Fibroblast of lung (primary cell): ENCODE measurements at regions not wholly inside any gene's neighbourhood (a gene's known extent, or its start where the extent isn't known, plus 50 kb on each side); places are given as distances from the start of the nearest gene placed in this dataset.
"Not testable (repeated sequence)": the region's sequence is repeated elsewhere in the genome, so short reads cannot be mapped to it uniquely, and the experiment has no call there.

Source experiments
- DNase-seq, 2 donors: peaks; one replicate each; pipeline versions ENCODE4 v3.0.0 to v3.0.0-alpha.2; 2010; ENCODE audit warnings: low read depth in 2 of 2
- H2AFZ ChIP-seq: 2 replicates; pipeline ENCODE4 v1.5.1; 2012; ENCODE audit warnings: low read length, control low read depth, inconsistent platforms
- H3K27ac ChIP-seq: 2 replicates; pipeline ENCODE4 v1.5.1; 2011; ENCODE audit warnings: low read length, control low read depth; ENCODE audit not compliant: insufficient read depth
- H3K27me3 ChIP-seq: 2 replicates; pipeline ENCODE4 v1.5.1; 2011; ENCODE audit warnings: mild to moderate bottlenecking, low read length; ENCODE audit not compliant: control insufficient read depth, insufficient read depth
- H3K36me3 ChIP-seq: 2 replicates; pipeline ENCODE4 v1.5.1; 2011; ENCODE audit warnings: low read length; ENCODE audit not compliant: control insufficient read depth, insufficient read depth
- H3K4me1 ChIP-seq: 2 replicates; pipeline ENCODE4 v1.5.1; 2011; ENCODE audit warnings: low read length; ENCODE audit not compliant: control insufficient read depth, insufficient read depth; ENCODE audit errors: extremely low read depth
- H3K4me2 ChIP-seq: 2 replicates; pipeline ENCODE4 v1.5.1; 2011; ENCODE audit warnings: low read length, control low read depth; ENCODE audit not compliant: insufficient read depth; ENCODE audit errors: extremely low read depth
- H3K4me3 ChIP-seq, 4 experiments: fragments of 200-600 bp in 1 of 4; sonication (generic) in 1 of 4; replicated peaks in 1 of 4; 2 replicates each; pipeline ENCODE4 v1.5.1; 2011 to 2016; ENCODE audit warnings: low read length in 4 of 4, low read depth in 3 of 4, mild to moderate bottlenecking in 3 of 4, control low read depth in 2 of 4, inconsistent platforms in 1 of 4, mixed read lengths in 1 of 4; ENCODE audit not compliant: insufficient read depth in 1 of 4; ENCODE audit errors: control extremely low read depth in 1 of 4
- H3K79me2 ChIP-seq: 2 replicates; pipeline ENCODE4 v1.5.1; 2012; ENCODE audit warnings: mild to moderate bottlenecking, low read length, inconsistent platforms; ENCODE audit not compliant: control insufficient read depth, insufficient read depth
- H3K9ac ChIP-seq: 2 replicates; pipeline ENCODE4 v1.5.1; 2011; ENCODE audit warnings: mild to moderate bottlenecking, low read length, control low read depth; ENCODE audit not compliant: insufficient read depth
- H3K9me3 ChIP-seq: 2 replicates; pipeline ENCODE4 v1.5.1; 2012; ENCODE audit warnings: low read depth, low read length; ENCODE audit not compliant: control insufficient read depth, insufficient read depth
- H4K20me1 ChIP-seq: 2 replicates; pipeline ENCODE4 v1.5.1; 2011; ENCODE audit warnings: low read length; ENCODE audit not compliant: control insufficient read depth, insufficient read depth; ENCODE audit errors: extremely low read depth
- CTCF ChIP-seq, 2 donors: IDR thresholded peaks in 1 of 2; conservative IDR thresholded peaks in 1 of 2; 1 replicate in 1 of 2; 2 replicates in 1 of 2; pipeline ENCODE4 v1.5.1; 2011 to 2012; ENCODE audit warnings: low read length in 2 of 2, control low read depth in 1 of 2, inconsistent platforms in 1 of 2, low read depth in 1 of 2, mild to moderate bottlenecking in 1 of 2
- EZH2 ChIP-seq: IDR thresholded peaks from 2 replicates; pipeline ENCODE4 v1.5.1; 2012; ENCODE audit warnings: low read length, control low read depth, mild to moderate bottlenecking; ENCODE audit errors: missing control alignments

- H3K9me3 ChIP-seq: no peaks in the 10 kb centered on the region
- H3K27me3 ChIP-seq: no peaks in the 10 kb centered on the region
- no peak overlapping the region for H3K4me3 ChIP-seq
- TF ChIP-seq CTCF (conservative IDR thresholded peaks at IDR 0.05 in 1 of 2, IDR thresholded peaks at IDR 0.05 in 1 of 2; ENCODE audit: low read depth in 1 of 2, low read length in 2 of 2) (no peak), EZH2 (no peak)
- H3K27ac ChIP-seq: no peak overlapping the region
- no peak overlapping the region for H3K4me2 ChIP-seq
- H3K9ac ChIP-seq: no peak overlapping the region
- DNase-seq: no peak
- H4K20me1 ChIP-seq: no peaks in the 10 kb centered on the region
- no peaks in the 10 kb centered on the region for H3K4me1 ChIP-seq
- no peaks in the 10 kb centered on the region for H3K36me3 ChIP-seq
- no peak overlapping the region for H2AFZ ChIP-seq
- H3K79me2 ChIP-seq: no peaks in the 10 kb centered on the region
Observed at GRCh38 chr9:106174346-106174745, 480.0 kb downstream of the TMEM38B start.

GRCh38 chr9:106177216-106177615 lies 482.9 kb downstream of the TMEM38B start:
- Histone ChIP-seq H3K9ac (no peak overlapping the region), H3K4me3 (no peak overlapping the region), H3K36me3 (no peaks in the 10 kb centered on the region), H3K4me2 (no peak overlapping the region), H4K20me1 (no peaks in the 10 kb centered on the region), H3K27me3 (no peaks in the 10 kb centered on the region), H3K27ac (no peak overlapping the region), H3K79me2 (no peaks in the 10 kb centered on the region), H3K4me1 (no peaks in the 10 kb centered on the region), H3K9me3 (no peaks in the 10 kb centered on the region), H2AFZ (no peak overlapping the region)
- no peak for DNase-seq
- no peak for TF ChIP-seq CTCF (conservative IDR thresholded peaks at IDR 0.05 in 1 of 2, IDR thresholded peaks at IDR 0.05 in 1 of 2; ENCODE audit: low read depth in 1 of 2, low read length in 2 of 2)
- TF ChIP-seq EZH2: no peak

GRCh38 chr9:106179191-106179590 lies 484.9 kb downstream of the TMEM38B start:
- Histone ChIP-seq H3K27ac (no peak overlapping the region), H3K36me3 (no peaks in the 10 kb centered on the region), H3K9me3 (no peaks in the 10 kb centered on the region), H3K27me3 (no peaks in the 10 kb centered on the region), H3K4me2 (no peak overlapping the region), H3K4me3 (no peak overlapping the region), H2AFZ (no peak overlapping the region), H4K20me1 (no peaks in the 10 kb centered on the region), H3K79me2 (no peaks in the 10 kb centered on the region), H3K9ac (no peak overlapping the region), H3K4me1 (no peaks in the 10 kb centered on the region)
- no peak for DNase-seq
- no peak for TF ChIP-seq CTCF (conservative IDR thresholded peaks at IDR 0.05 in 1 of 2, IDR thresholded peaks at IDR 0.05 in 1 of 2; ENCODE audit: low read depth in 1 of 2, low read length in 2 of 2)

GRCh38 chr9:106203815-106204516 lies 509.6 kb downstream of the TMEM38B start:
- not testable (repeated sequence) for H3K36me3 ChIP-seq, H3K4me1 ChIP-seq, H2AFZ ChIP-seq, H4K20me1 ChIP-seq, H3K27ac ChIP-seq, DNase-seq, H3K79me2 ChIP-seq, H3K9me3 ChIP-seq, H3K9ac ChIP-seq, H3K27me3 ChIP-seq, H3K4me3 ChIP-seq, H3K4me2 ChIP-seq
